K562 (cell line): ENCODE measurements at regions not wholly inside any gene's neighbourhood (a gene's known extent, or its start where the extent isn't known, plus 50 kb on each side); places are given as distances from the start of the nearest gene placed in this dataset.
A peak's percentile ranks its signal among the peaks of the same experiment; 100 is the strongest.

Source experiments
- ATAC-seq: fragments of 200-7000 bp; cut with Tn5 transposase; 3 replicates; pipeline ENCODE4 v1.9.1; 2020; ENCODE audit warnings: moderate library complexity
- BruUV-seq: library from RNA; stranded (reverse); fragments of 400-500 nt; replicated peaks from 2 replicates; lab custom pipeline; 2021; lab: Mats Ljungman, UMichigan
- CTCF ChIA-PET: fragments of 300-600 bp; formaldehyde crosslinking; extraction: SDS; loops from one replicate; lab custom pipeline; 2021; ENCODE audit warnings: low intra/inter-chr PET ratio; lab: Yijun Ruan, JAX
- POLR2A ChIA-PET: fragments of 300-600, 350-650 bp; sonication (Branson Sonifier 250); formaldehyde crosslinking; extraction: SDS; loops from one replicate; lab custom pipeline; 2021; ENCODE audit warnings: antibody characterized with exemption, inconsistent platforms; lab: Yijun Ruan, JAX
- DNase-seq, 4 experiments: peaks; one replicate each; pipeline versions ENCODE4 v3.0.0 to v3.0.0-alpha.2; 2011 to 2018; ENCODE audit warnings: low spot score in 3 of 4, mixed read lengths in 3 of 4; ENCODE audit errors: extremely low read depth in 1 of 4
- FAIRE-seq: peaks from 2 replicates; lab custom pipeline; 2011; peaks lifted over from hg19 to GRCh38; lab: Jason Lieb, UNC
- H2AFZ ChIP-seq: 2 replicates; pipeline ENCODE4 v1.6.0; 2011; ENCODE audit warnings: low read depth, low read length, control low read depth, inconsistent platforms
- H3K27ac ChIP-seq: fragments of 200-600 bp; 3 replicates; pipeline ENCODE4 v1.8.0; 2011; ENCODE audit warnings: low read depth, mild to moderate bottlenecking, control low read depth, inconsistent platforms, low read length, moderate library complexity, mixed read lengths; ENCODE audit errors: extremely low read depth
- H3K27me3 ChIP-seq, 2 experiments: fragments of 300-600 bp in 1 of 2; 2 replicates in 1 of 2; 3 replicates in 1 of 2; pipeline versions ENCODE4 v1.6.0 to v1.8.0; 2011; ENCODE audit warnings: inconsistent platforms in 2 of 2, low read length in 2 of 2, mild to moderate bottlenecking in 1 of 2, mixed read lengths in 1 of 2, moderate library complexity in 1 of 2; ENCODE audit not compliant: control insufficient read depth in 2 of 2, insufficient read depth in 2 of 2
- H3K36me3 ChIP-seq: fragments of 300-600 bp; 3 replicates; pipeline ENCODE4 v1.8.0; 2011; ENCODE audit warnings: mild to moderate bottlenecking, low read length, inconsistent platforms; ENCODE audit not compliant: control insufficient read depth, insufficient read depth
- H3K4me1 ChIP-seq, 2 experiments: fragments of 200-600 bp in 1 of 2; replicated peaks in 1 of 2; 2 replicates in 1 of 2; 3 replicates in 1 of 2; pipeline versions ENCODE4 v1.5.1 to v1.8.0; 2011; ENCODE audit warnings: inconsistent platforms in 2 of 2, low read length in 2 of 2, mild to moderate bottlenecking in 1 of 2, mixed read lengths in 1 of 2, moderate library complexity in 1 of 2; ENCODE audit not compliant: control insufficient read depth in 2 of 2, insufficient read depth in 2 of 2
- H3K4me2 ChIP-seq: 2 replicates; pipeline ENCODE4 v1.6.1; 2011; ENCODE audit warnings: low read length, control low read depth, inconsistent platforms, mixed read lengths; ENCODE audit not compliant: insufficient read depth
- H3K4me3 ChIP-seq: fragments of 200-600 bp; sonication (generic), shearing (Covaris generic); 2 replicates; pipeline ENCODE4 v1.5.1; 2016; ENCODE audit warnings: control low read depth, inconsistent platforms
- H3K79me2 ChIP-seq: fragments of 200-600 bp; 3 replicates; pipeline ENCODE4 v1.8.0; 2011; ENCODE audit warnings: low read length, inconsistent platforms; ENCODE audit not compliant: control insufficient read depth, insufficient read depth
- H3K9ac ChIP-seq, 2 experiments: 2 replicates each; pipeline versions ENCODE4 v1.6.0 to v1.6.1; 2011; ENCODE audit warnings: low read depth in 2 of 2, low read length in 2 of 2, control low read depth in 1 of 2, inconsistent platforms in 1 of 2, mild to moderate bottlenecking in 1 of 2, mixed read lengths in 1 of 2; ENCODE audit not compliant: insufficient read depth in 1 of 2
- H3K9me1 ChIP-seq: one replicate; pipeline ENCODE4 v1.6.0; 2011; ENCODE audit warnings: inconsistent platforms, mild to moderate bottlenecking, low read length, moderate library complexity; ENCODE audit not compliant: control insufficient read depth, insufficient read depth
- H3K9me3 ChIP-seq: replicated peaks from 2 replicates; pipeline ENCODE4 v1.5.1; 2011; ENCODE audit warnings: low read depth, low read length, inconsistent platforms; ENCODE audit not compliant: control insufficient read depth, insufficient read depth
- H4K20me1 ChIP-seq: replicated peaks from 2 replicates; pipeline ENCODE4 v1.6.1; 2011; ENCODE audit warnings: low read length, inconsistent platforms, mixed read lengths; ENCODE audit not compliant: control insufficient read depth, insufficient read depth
- DMBX1 ChIP-seq: fragments of 250-450 bp; sonication (Bioruptor Pico); IDR thresholded peaks from 2 replicates; pipeline ENCODE4 v1.8.0; 2022; ENCODE audit warnings: inconsistent platforms, mild to moderate bottlenecking, moderate library complexity, borderline replicate concordance
- NBN ChIP-seq: fragments of 450-650 bp; IDR thresholded peaks from 2 replicates; pipeline ENCODE4 v1.6.1; 2016; ENCODE audit warnings: low read depth, mild to moderate bottlenecking
- PTRF ChIP-seq: fragments of 450-650 bp; IDR thresholded peaks from 2 replicates; pipeline ENCODE4 v1.6.1; 2016; ENCODE audit warnings: mild to moderate bottlenecking, missing genetic modification characterization, missing compliant biosample characterization
- PTTG1 ChIP-seq: fragments of 450-650 bp; IDR thresholded peaks from 2 replicates; pipeline ENCODE4 v1.6.1; 2016; ENCODE audit warnings: low read depth, mild to moderate bottlenecking, missing genetic modification characterization, missing compliant biosample characterization
- SMAD2 ChIP-seq: fragments of 150-350 bp; IDR thresholded peaks from 2 replicates; pipeline ENCODE4 v1.6.1; 2014; ENCODE audit warnings: low read depth, mild to moderate bottlenecking, low read length
- ZNF274 ChIP-seq: IDR thresholded peaks from 2 replicates; pipeline ENCODE4 v1.6.1; 2011; ENCODE audit warnings: low read depth, mild to moderate bottlenecking, low read length, moderate library complexity, borderline replicate concordance
- WGBS: fragments of 100-300 bp; shearing (Covaris generic); methylation state at CpG from one replicate; pipeline ENCODE4 v1.1.6; 2016; ENCODE audit warnings: low coverage, mixed read lengths; ENCODE audit not compliant: insufficient coverage; ENCODE audit errors: missing lambda C conversion rate; 5-methylcytosine and 5-hydroxymethylcytosine counted together
- in situ Hi-C: fragments of 300-500 bp; cut with MboI; formaldehyde crosslinking; loops from 4 replicates; pipeline ENCODE4 v1.15.0; 2018; ENCODE audit warnings: inconsistent platforms, mixed read lengths
- intact Hi-C: fragments of 100-400 bp; cut with micrococcal nuclease; formaldehyde crosslinking; loops from 2 replicates; pipeline ENCODE4 v1.14.2; 2022

GRCh38 chr1:109818271-109818987, 54.7 kb upstream of the EPS8L3 start (continued):
- no peak for TF ChIP-seq SMAD2
- peak; percentile 41 for TF ChIP-seq PTTG1 (tag)
- peak; percentile 36; the same call in 1 of the 2 replicates for TF ChIP-seq PTRF (tag)
- TF ChIP-seq DMBX1 (CRISPR knock-in tag) = peak; percentile 86

DNA sequence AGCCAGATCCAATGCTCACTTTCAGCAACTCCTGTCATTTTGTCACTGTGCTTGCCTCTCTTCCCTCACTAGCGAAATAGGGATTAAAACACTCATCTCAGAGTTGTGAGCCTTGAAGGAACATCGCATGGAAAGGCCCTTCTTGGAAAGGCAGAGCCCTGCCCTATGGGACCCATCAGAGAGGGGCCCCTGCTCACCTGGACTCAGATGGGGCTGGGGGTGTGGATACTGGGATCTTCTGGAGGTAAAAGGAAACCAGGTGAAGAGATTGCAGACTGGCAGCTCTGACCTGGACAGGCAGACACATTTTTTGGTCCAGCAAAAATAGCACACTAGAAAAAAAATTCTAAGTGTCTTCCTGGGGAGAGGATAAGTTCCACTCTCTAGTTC, 54.2 kb upstream of the EPS8L3 start:
- in situ Hi-C loops (no loop called here), intact Hi-C loops (no loop called here)
- ChIA-PET POLR2A (interaction anchor here (0.7 to 1.1 kb wide), 3 partner anchors 13 to 25 kb away, joined by 3 to 4 read pairs (median 4); no protein-coding TSS in a partner anchor), CTCF (no interaction called here)
- Histone ChIP-seq H3K4me3 (no peak overlapping the region), H3K36me3 (no peaks in the 10 kb centered on the region), H3K4me1 (peaks cover 41 to 50% of the 10 kb centered on the region in 2 experiments), H3K9ac (no peak overlapping the region; a peak in 1 of 4 replicates), H3K9me3 (peaks cover 5% of the 10 kb centered on the region; the same call in 1 of the 2 replicates), H3K9me1 (no peaks in the 10 kb centered on the region), H4K20me1 (no peaks in the 10 kb centered on the region), H3K27me3 (no peaks in the 10 kb centered on the region), H3K27ac (no peak overlapping the region), H3K79me2 (no peaks in the 10 kb centered on the region), H2AFZ (peak overlapping the region; percentile 87; the same call in 1 of the 2 replicates), H3K4me2 (no peak overlapping the region)
- DNase-seq (no peak), ATAC-seq (no peak), FAIRE-seq (no peak)
- BruUV-seq = no TSS peak
- TF ChIP-seq NBN = no peak
- no peak for TF ChIP-seq ZNF274
- WGBS = 47% methylated on average over 2 of the region's 2 CpGs
